Astrocyte of the cerebellum (primary cell): ENCODE measurements at regions not wholly inside any gene's neighbourhood (a gene's known extent, or its start where the extent isn't known, plus 50 kb on each side); places are given as distances from the start of the nearest gene placed in this dataset.
A peak's percentile ranks its signal among the peaks of the same experiment; 100 is the strongest.
"Not testable (repeated sequence)": the region's sequence is repeated elsewhere in the genome, so short reads cannot be mapped to it uniquely, and the experiment has no call there.

ENCODE experiments used
- DNase-seq: peaks from one replicate; pipeline ENCODE4 v3.0.0-alpha.2; 2011; ENCODE audit warnings: low read depth
- H3K4me3 ChIP-seq: 2 replicates; pipeline ENCODE4 v1.5.1; 2011; ENCODE audit warnings: mild to moderate bottlenecking, low read depth, low read length, moderate library complexity
- CTCF ChIP-seq: IDR thresholded peaks from 2 replicates; pipeline ENCODE4 v1.5.1; 2012; ENCODE audit warnings: low read length, low read depth, moderate library complexity, mild to moderate bottlenecking; ENCODE audit errors: missing control alignments
- in situ Hi-C: cut with HindIII; loops from 2 replicates; pipeline ENCODE4 v1.10.0; 2017; ENCODE audit warnings: low sequenced_read_pairs

GRCh38 chr7:13742811-13743210 lies 246.7 kb downstream of the ETV1 start:
- peak; percentile 62 for TF ChIP-seq CTCF
- in situ Hi-C loops, result loop anchor here (25.0 kb wide), 2 partner anchors 206 to 719 kb away; no protein-coding TSS in a partner anchor
- H3K4me3 ChIP-seq, result no peak overlapping the region
- peak; percentile 52 for DNase-seq

- TF ChIP-seq CTCF, result no peak
- H3K4me3 ChIP-seq, result no peak overlapping the region
- in situ Hi-C loops, result loop anchor here (25.0 kb wide), 2 partner anchors 206 to 719 kb away; no protein-coding TSS in a partner anchor
- DNase-seq, result no peak
Observed at GRCh38 chr7:13743226-13743625, 246.2 kb downstream of the ETV1 start.

- DNase-seq, result no peak
- H3K4me3 ChIP-seq, result no peak overlapping the region
- no peak for TF ChIP-seq CTCF
- in situ Hi-C loops, result loop anchor here (25.0 kb wide), 2 partner anchors 208 to 717 kb away; no protein-coding TSS in a partner anchor
Observed at GRCh38 chr7:13745530-13745929, 243.9 kb downstream of the ETV1 start.

- in situ Hi-C loops, result loop anchor here (25.0 kb wide), 2 partner anchors 212 to 713 kb away; no protein-coding TSS in a partner anchor
- DNase-seq, result no peak
- H3K4me3 ChIP-seq, result no peak overlapping the region
- no peak for TF ChIP-seq CTCF
Observed at GRCh38 chr7:13748998-13749397, 240.5 kb downstream of the ETV1 start.

GRCh38 chr7:13749636-13750035 lies 239.8 kb downstream of the ETV1 start:
- no peak overlapping the region for H3K4me3 ChIP-seq
- DNase-seq, result no peak
- in situ Hi-C loops, result loop anchor here (25.0 kb wide), 2 partner anchors 212 to 713 kb away; no protein-coding TSS in a partner anchor
- TF ChIP-seq CTCF, result no peak

GRCh38 chr7:13751766-13752165 lies 237.7 kb downstream of the ETV1 start:
- TF ChIP-seq CTCF, result no peak
- no peak overlapping the region for H3K4me3 ChIP-seq

GRCh38 chr7:13757841-13758240 lies 231.6 kb downstream of the ETV1 start:
- H3K4me3 ChIP-seq, result no peak overlapping the region
- no peak for DNase-seq
- in situ Hi-C loops, result no loop called here
- no peak for TF ChIP-seq CTCF

More at GRCh38 chr7:13751766-13752165, 237.7 kb downstream of the ETV1 start:
- no peak for DNase-seq
- in situ Hi-C loops, result no loop called here

- DNase-seq, in situ Hi-C loops, H3K4me3 ChIP-seq: not testable (repeated sequence)
Observed at GRCh38 chr7:13765853-13766252, 223.6 kb downstream of the ETV1 start.
